ENCODE measurements at regions not wholly inside any gene's neighbourhood (a gene's known extent, or its start where the extent isn't known, plus 50 kb on each side); places are given as distances from the start of the nearest gene placed in this dataset.
"Not testable (repeated sequence)": the region's sequence is repeated elsewhere in the genome, so short reads cannot be mapped to it uniquely, and the experiment has no call there.

DNA sequence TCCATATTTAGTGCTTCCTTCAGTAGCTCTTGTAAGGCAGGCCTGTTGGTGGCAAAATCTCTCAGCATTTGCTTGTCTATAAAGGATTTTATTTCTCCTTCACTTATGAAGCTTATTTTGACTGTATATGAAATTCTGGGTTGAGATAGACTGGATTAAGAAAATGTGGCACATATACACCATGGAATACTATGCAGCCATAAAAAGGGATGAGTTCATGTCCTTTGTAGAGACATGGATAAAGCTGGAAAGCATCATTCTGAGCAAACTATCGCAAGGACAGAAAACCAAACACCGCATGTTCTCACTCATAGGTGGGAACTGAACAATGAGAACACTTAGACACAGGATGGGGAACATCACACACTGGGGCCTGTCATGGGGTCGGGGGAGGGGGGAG, 73.1 kb downstream of the ADCYAP1 start:
- H3K36me3 ChIP-seq (ENCODE audit: control insufficient read depth, insufficient read depth, low read length); H3K9me3 ChIP-seq (ENCODE audit: control insufficient read depth, low read length); H3K4me1 ChIP-seq (ENCODE audit: control insufficient read depth, insufficient read depth, low read length); H3K4me3 ChIP-seq (ENCODE audit: insufficient read depth, low read depth, low read length); H3K27ac ChIP-seq (ENCODE audit: insufficient read depth, low read depth, low read length, poor library complexity, severe bottlenecking); H3K27me3 ChIP-seq (ENCODE audit: control insufficient read depth, insufficient read depth, low read length, poor library complexity, severe bottlenecking): not testable (repeated sequence)
- 98 to 100% methylated on average over 2 of the region's 3 CpGs for WGBS, 2 experiments

DNA sequence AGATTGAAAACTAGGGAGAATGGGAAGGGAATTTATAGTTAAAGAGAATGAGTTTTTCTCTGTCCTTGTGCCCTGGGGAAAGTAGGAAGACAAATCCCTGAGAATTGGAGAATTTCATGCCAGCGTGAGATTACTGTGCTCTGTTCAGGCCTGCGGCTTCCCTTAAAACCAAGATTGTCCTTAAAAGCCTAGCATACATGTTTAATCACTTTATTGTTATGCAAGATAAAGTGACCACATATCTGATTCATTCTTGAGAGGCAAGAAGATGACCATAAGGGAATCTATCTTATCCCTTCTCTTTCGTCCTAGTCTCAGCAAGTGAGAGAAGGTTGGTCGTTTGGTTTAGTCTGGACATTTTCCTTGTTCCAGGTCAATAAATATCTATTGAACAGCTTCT, 75.9 kb downstream of the ADCYAP1 start:
- no peaks in the 10 kb centered on the region for H3K36me3 ChIP-seq (ENCODE audit: control insufficient read depth, insufficient read depth, low read length)
- no peaks in the 10 kb centered on the region for H3K9me3 ChIP-seq (ENCODE audit: control insufficient read depth, low read length)
- peaks cover 13% of the 10 kb centered on the region for H3K4me1 ChIP-seq (ENCODE audit: control insufficient read depth, insufficient read depth, low read length)
- H3K4me3 ChIP-seq (ENCODE audit: insufficient read depth, low read depth, low read length), result no peak overlapping the region
- 93 to 98% methylated on average over 4 of the region's 4 CpGs for WGBS, 2 experiments
- H3K27ac ChIP-seq (ENCODE audit: insufficient read depth, low read depth, low read length, poor library complexity, severe bottlenecking), result no peak overlapping the region
- H3K27me3 ChIP-seq (ENCODE audit: control insufficient read depth, insufficient read depth, low read length, poor library complexity, severe bottlenecking), result no peaks in the 10 kb centered on the region

- H3K27me3 ChIP-seq (ENCODE audit: control insufficient read depth, insufficient read depth, low read length, poor library complexity, severe bottlenecking), result no peaks in the 10 kb centered on the region
- WGBS, 2 experiments, result 98 to 100% methylated on average over 1 to 3 of the region's 4 CpGs
- no peaks in the 10 kb centered on the region for H3K9me3 ChIP-seq (ENCODE audit: control insufficient read depth, low read length)
- H3K4me3 ChIP-seq (ENCODE audit: insufficient read depth, low read depth, low read length), result no peak overlapping the region
- H3K27ac ChIP-seq (ENCODE audit: insufficient read depth, low read depth, low read length, poor library complexity, severe bottlenecking), result no peak overlapping the region
- H3K36me3 ChIP-seq (ENCODE audit: control insufficient read depth, insufficient read depth, low read length), result no peaks in the 10 kb centered on the region
- H3K4me1 ChIP-seq (ENCODE audit: control insufficient read depth, insufficient read depth, low read length), result peaks cover 14% of the 10 kb centered on the region
These were observed 79.3 kb downstream of the ADCYAP1 start for GRCh38 chr18:984004-984403.

- Histone ChIP-seq H3K4me1 (ENCODE audit: control insufficient read depth, insufficient read depth, low read length) (peaks cover 14% of the 10 kb centered on the region), H3K4me3 (ENCODE audit: insufficient read depth, low read depth, low read length) (no peak overlapping the region), H3K9me3 (ENCODE audit: control insufficient read depth, low read length) (no peaks in the 10 kb centered on the region), H3K36me3 (ENCODE audit: control insufficient read depth, insufficient read depth, low read length) (no peaks in the 10 kb centered on the region), H3K27ac (ENCODE audit: insufficient read depth, low read depth, low read length, poor library complexity, severe bottlenecking) (no peak overlapping the region), H3K27me3 (ENCODE audit: control insufficient read depth, insufficient read depth, low read length, poor library complexity, severe bottlenecking) (no peaks in the 10 kb centered on the region)
- 57 to 60% methylated on average over 6 of the region's 6 CpGs for WGBS, 2 experiments
These were observed 80.6 kb downstream of the ADCYAP1 start for GRCh38 chr18:985212-985661.

DNA sequence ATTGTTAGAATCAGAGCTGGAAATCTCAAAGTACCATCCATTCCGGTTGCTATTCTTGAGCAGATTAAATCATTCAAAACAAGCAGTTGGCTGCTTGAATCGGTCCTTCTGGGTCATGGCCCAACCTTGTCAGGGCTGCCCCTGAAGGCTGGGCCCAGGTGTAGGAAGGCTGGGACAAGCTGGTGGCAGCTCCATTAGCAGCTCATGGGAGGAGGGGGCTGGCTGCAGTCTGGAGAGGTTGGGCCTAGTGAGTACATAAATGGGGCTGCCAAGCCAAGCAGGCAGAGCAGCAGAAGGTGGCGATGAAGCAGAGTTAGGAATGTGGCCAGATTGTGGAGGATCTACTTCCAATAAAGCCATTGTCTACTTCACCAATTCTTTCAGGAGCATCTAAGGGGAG, 81.4 kb downstream of the ADCYAP1 start:
- 80 to 88% methylated on average over 3 of the region's 3 CpGs for WGBS, 2 experiments
- no peak overlapping the region for H3K4me3 ChIP-seq (ENCODE audit: insufficient read depth, low read depth, low read length)
- no peaks in the 10 kb centered on the region for H3K27me3 ChIP-seq (ENCODE audit: control insufficient read depth, insufficient read depth, low read length, poor library complexity, severe bottlenecking)
- peaks cover 14% of the 10 kb centered on the region for H3K4me1 ChIP-seq (ENCODE audit: control insufficient read depth, insufficient read depth, low read length)
- H3K27ac ChIP-seq (ENCODE audit: insufficient read depth, low read depth, low read length, poor library complexity, severe bottlenecking), result no peak overlapping the region
- no peaks in the 10 kb centered on the region for H3K9me3 ChIP-seq (ENCODE audit: control insufficient read depth, low read length)
- no peaks in the 10 kb centered on the region for H3K36me3 ChIP-seq (ENCODE audit: control insufficient read depth, insufficient read depth, low read length)

DNA sequence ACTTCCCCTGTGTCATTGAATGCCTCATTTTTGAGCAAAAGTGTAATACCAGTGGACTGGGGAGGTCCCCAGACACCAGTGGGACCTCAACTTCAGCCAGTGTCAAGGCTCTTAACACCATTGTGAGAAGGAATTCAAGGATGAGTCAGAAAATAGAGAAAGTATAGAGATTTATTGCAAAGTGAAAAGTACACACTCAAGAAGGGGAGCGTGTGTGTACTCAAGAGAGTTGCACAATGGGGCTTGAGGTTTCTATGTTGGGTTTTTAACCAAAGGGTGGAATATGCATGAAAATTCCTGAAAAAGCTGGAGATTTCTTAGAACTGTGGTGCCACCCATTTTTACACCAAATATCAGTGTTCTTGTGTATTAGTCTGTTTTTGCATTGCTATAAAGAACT, 81.9 kb downstream of the ADCYAP1 start:
- Histone ChIP-seq H3K27ac (ENCODE audit: insufficient read depth, low read depth, low read length, poor library complexity, severe bottlenecking) (no peak overlapping the region), H3K4me1 (ENCODE audit: control insufficient read depth, insufficient read depth, low read length) (peaks cover 14% of the 10 kb centered on the region), H3K36me3 (ENCODE audit: control insufficient read depth, insufficient read depth, low read length) (no peaks in the 10 kb centered on the region), H3K4me3 (ENCODE audit: insufficient read depth, low read depth, low read length) (no peak overlapping the region), H3K9me3 (ENCODE audit: control insufficient read depth, low read length) (no peaks in the 10 kb centered on the region), H3K27me3 (ENCODE audit: control insufficient read depth, insufficient read depth, low read length, poor library complexity, severe bottlenecking) (no peaks in the 10 kb centered on the region)
- WGBS, 2 experiments, result 93 to 96% methylated on average over 1 of the region's 1 CpG

GRCh38 chr18:987325-988186, 82.9 kb downstream of the ADCYAP1 start:
- peaks cover 14% of the 10 kb centered on the region for H3K4me1 ChIP-seq (ENCODE audit: control insufficient read depth, insufficient read depth, low read length)
- no peaks in the 10 kb centered on the region for H3K36me3 ChIP-seq (ENCODE audit: control insufficient read depth, insufficient read depth, low read length)
- no peaks in the 10 kb centered on the region for H3K9me3 ChIP-seq (ENCODE audit: control insufficient read depth, low read length)
- 95 to 98% methylated on average over 6 of the region's 6 CpGs for WGBS, 2 experiments
- H3K27ac ChIP-seq (ENCODE audit: insufficient read depth, low read depth, low read length, poor library complexity, severe bottlenecking), result no peak overlapping the region
- H3K4me3 ChIP-seq (ENCODE audit: insufficient read depth, low read depth, low read length), result no peak overlapping the region
- H3K27me3 ChIP-seq (ENCODE audit: control insufficient read depth, insufficient read depth, low read length, poor library complexity, severe bottlenecking), result no peaks in the 10 kb centered on the region

- H3K4me1 ChIP-seq (ENCODE audit: control insufficient read depth, insufficient read depth, low read length), result peaks cover 11% of the 10 kb centered on the region
- no peak overlapping the region for H3K4me3 ChIP-seq (ENCODE audit: insufficient read depth, low read depth, low read length)
- 92 to 93% methylated on average over 2 of the region's 2 CpGs for WGBS, 2 experiments
- no peaks in the 10 kb centered on the region for H3K9me3 ChIP-seq (ENCODE audit: control insufficient read depth, low read length)
- no peak overlapping the region for H3K27ac ChIP-seq (ENCODE audit: insufficient read depth, low read depth, low read length, poor library complexity, severe bottlenecking)
- H3K36me3 ChIP-seq (ENCODE audit: control insufficient read depth, insufficient read depth, low read length), result peaks cover 3% of the 10 kb centered on the region
- H3K27me3 ChIP-seq (ENCODE audit: control insufficient read depth, insufficient read depth, low read length, poor library complexity, severe bottlenecking), result no peaks in the 10 kb centered on the region
These were observed 84.8 kb downstream of the ADCYAP1 start for GRCh38 chr18:989425-989824.

DNA sequence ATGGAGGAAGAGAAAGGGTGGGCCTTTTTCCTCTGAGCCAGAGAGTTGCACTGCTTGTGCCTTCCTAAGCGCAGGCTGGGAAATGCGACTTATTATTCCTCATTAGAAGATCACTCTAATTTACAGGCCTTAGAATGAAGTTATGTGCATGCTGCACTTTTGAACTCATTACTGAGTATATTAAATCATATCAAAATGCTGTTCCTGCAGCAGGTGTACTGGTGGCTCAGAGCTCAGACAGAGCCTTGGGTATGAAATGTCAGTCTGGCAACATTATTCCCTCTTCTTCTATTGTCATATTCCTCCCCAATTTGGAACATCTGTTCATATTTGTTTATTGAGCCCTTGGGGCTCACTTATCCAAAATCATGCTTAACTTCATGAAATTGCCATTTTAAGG, 85.5 kb downstream of the ADCYAP1 start:
- peaks cover 4% of the 10 kb centered on the region for H3K4me1 ChIP-seq (ENCODE audit: control insufficient read depth, insufficient read depth, low read length)
- peaks cover 3% of the 10 kb centered on the region for H3K36me3 ChIP-seq (ENCODE audit: control insufficient read depth, insufficient read depth, low read length)
- no peaks in the 10 kb centered on the region for H3K9me3 ChIP-seq (ENCODE audit: control insufficient read depth, low read length)
- 94% methylated on average over 2 of the region's 2 CpGs; no CpG with 5 or more reads in 1 of the 2 experiments for WGBS, 2 experiments
- no peaks in the 10 kb centered on the region for H3K27me3 ChIP-seq (ENCODE audit: control insufficient read depth, insufficient read depth, low read length, poor library complexity, severe bottlenecking)
- no peak overlapping the region for H3K4me3 ChIP-seq (ENCODE audit: insufficient read depth, low read depth, low read length)
- no peak overlapping the region for H3K27ac ChIP-seq (ENCODE audit: insufficient read depth, low read depth, low read length, poor library complexity, severe bottlenecking)

- Histone ChIP-seq H3K4me3 (ENCODE audit: insufficient read depth, low read depth, low read length) (no peak overlapping the region), H3K36me3 (ENCODE audit: control insufficient read depth, insufficient read depth, low read length) (peaks cover 3% of the 10 kb centered on the region), H3K4me1 (ENCODE audit: control insufficient read depth, insufficient read depth, low read length) (no peaks in the 10 kb centered on the region), H3K27ac (ENCODE audit: insufficient read depth, low read depth, low read length, poor library complexity, severe bottlenecking) (no peak overlapping the region), H3K27me3 (ENCODE audit: control insufficient read depth, insufficient read depth, low read length, poor library complexity, severe bottlenecking) (no peaks in the 10 kb centered on the region), H3K9me3 (ENCODE audit: control insufficient read depth, low read length) (no peaks in the 10 kb centered on the region)
- 86 to 99% methylated on average over 2 of the region's 2 CpGs for WGBS, 2 experiments
These were observed 86.8 kb downstream of the ADCYAP1 start for GRCh38 chr18:991441-991840.
